ENCODE measurements at regions not wholly inside any gene's neighbourhood (a gene's known extent, or its start where the extent isn't known, plus 50 kb on each side); places are given as distances from the start of the nearest gene placed in this dataset.

DNA sequence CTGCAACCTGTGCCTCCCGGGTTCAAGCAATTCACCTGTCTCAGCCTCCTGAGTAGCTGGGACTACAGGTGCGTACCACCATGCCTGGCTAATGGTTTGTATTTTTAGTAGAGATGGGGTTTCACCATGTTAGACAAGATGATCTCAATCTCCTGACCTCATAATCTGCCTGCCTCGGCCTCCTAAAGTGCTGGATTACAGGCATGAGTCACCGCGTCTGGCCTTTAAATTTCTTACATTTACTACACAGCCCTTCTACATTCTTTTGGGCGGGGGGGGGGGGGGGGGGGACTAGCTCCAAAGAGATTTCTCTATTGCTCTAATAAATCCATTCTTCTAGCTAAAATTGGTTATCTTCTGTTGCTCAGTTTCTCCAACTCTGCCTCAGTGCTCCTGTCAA is 964.9 kb upstream of the ACVR2A start:
- TF ChIP-seq BACH2 (CRISPR knock-in tag; IDR thresholded peaks at IDR 0.05; ENCODE audit: borderline replicate concordance) (no peak), ZFP3 (CRISPR knock-in tag; IDR thresholded peaks at IDR 0.05) (no peak), GLIS3 (CRISPR knock-in tag; IDR thresholded peaks at IDR 0.05) (no peak), ZNF70 (CRISPR knock-in tag; IDR thresholded peaks at IDR 0.05) (no peak), ZNF565 (CRISPR knock-in tag; conservative IDR thresholded peaks at IDR 0.05; ENCODE audit: low read depth) (no peak), CSDC2 (CRISPR knock-in tag; IDR thresholded peaks at IDR 0.05) (no peak), PPARA (CRISPR knock-in tag; IDR thresholded peaks at IDR 0.05; ENCODE audit: borderline replicate concordance) (no peak), ZFP30 (CRISPR knock-in tag; IDR thresholded peaks at IDR 0.05) (no peak), OSR1 (CRISPR knock-in tag; IDR thresholded peaks at IDR 0.05) (no peak), SNAI2 (CRISPR knock-in tag; IDR thresholded peaks at IDR 0.05) (no peak), ESRRG (CRISPR knock-in tag; IDR thresholded peaks at IDR 0.05) (no peak)
- TF ChIP-seq, protein P1, sequence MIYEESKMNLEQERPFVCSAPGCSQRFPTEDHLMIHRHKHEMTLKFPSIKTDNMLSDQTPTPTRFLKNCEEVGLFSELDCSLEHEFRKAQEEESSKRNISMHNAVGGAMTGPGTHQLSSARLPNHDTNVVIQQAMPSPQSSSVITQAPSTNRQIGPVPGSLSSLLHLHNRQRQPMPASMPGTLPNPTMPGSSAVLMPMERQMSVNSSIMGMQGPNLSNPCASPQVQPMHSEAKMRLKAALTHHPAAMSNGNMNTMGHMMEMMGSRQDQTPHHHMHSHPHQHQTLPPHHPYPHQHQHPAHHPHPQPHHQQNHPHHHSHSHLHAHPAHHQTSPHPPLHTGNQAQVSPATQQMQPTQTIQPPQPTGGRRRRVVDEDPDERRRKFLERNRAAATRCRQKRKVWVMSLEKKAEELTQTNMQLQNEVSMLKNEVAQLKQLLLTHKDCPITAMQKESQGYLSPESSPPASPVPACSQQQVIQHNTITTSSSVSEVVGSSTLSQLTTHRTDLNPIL (CRISPR knock-in tag; IDR thresholded peaks at IDR 0.05; ENCODE audit: low read depth), result no peak
- TF ChIP-seq, protein P2, sequence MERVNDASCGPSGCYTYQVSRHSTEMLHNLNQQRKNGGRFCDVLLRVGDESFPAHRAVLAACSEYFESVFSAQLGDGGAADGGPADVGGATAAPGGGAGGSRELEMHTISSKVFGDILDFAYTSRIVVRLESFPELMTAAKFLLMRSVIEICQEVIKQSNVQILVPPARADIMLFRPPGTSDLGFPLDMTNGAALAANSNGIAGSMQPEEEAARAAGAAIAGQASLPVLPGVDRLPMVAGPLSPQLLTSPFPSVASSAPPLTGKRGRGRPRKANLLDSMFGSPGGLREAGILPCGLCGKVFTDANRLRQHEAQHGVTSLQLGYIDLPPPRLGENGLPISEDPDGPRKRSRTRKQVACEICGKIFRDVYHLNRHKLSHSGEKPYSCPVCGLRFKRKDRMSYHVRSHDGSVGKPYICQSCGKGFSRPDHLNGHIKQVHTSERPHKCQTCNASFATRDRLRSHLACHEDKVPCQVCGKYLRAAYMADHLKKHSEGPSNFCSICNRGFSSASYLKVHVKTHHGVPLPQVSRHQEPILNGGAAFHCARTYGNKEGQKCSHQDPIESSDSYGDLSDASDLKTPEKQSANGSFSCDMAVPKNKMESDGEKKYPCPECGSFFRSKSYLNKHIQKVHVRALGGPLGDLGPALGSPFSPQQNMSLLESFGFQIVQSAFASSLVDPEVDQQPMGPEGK (CRISPR knock-in tag; IDR thresholded peaks at IDR 0.05; ENCODE audit: borderline replicate concordance), result no peak
